ENCODE measurements at regions not wholly inside any gene's neighbourhood (a gene's known extent, or its start where the extent isn't known, plus 50 kb on each side); places are given as distances from the start of the nearest gene placed in this dataset.

GRCh38 chr10:118838364-118838763, 83.6 kb upstream of the CACUL1 start:
- Histone ChIP-seq H2BK12ac (ENCODE audit: low read depth, low read length) (no peak overlapping the region), H4K8ac (ENCODE audit: extremely low read depth, insufficient read depth, low read length) (no peak overlapping the region), H3K27ac (ENCODE audit: low read depth, low read length) (no peak overlapping the region), H3K4ac (replicated peaks; ENCODE audit: insufficient read length, low read depth, low read length) (no peak overlapping the region), H3K56ac (replicated peaks; ENCODE audit: insufficient read length, low read depth, low read length) (no peak overlapping the region), H3K9ac (replicated peaks in 1 of 4; ENCODE audit: extremely low read depth in 1 of 4, low read depth in 3 of 4, low read length in 3 of 4) (no peak overlapping the region), H3K4me3 (ENCODE audit: extremely low read depth in 1 of 4, insufficient read depth in 2 of 4, low read depth in 3 of 4, low read length in 4 of 4) (no peak overlapping the region), H2BK120ac (replicated peaks; ENCODE audit: low read depth, low read length) (no peak overlapping the region), H3K23ac (ENCODE audit: insufficient read length) (no peak overlapping the region), H3K4me2 (ENCODE audit: insufficient read depth in 1 of 2, low read depth in 2 of 2, low read length in 2 of 2) (no peak overlapping the region), H4K91ac (replicated peaks; ENCODE audit: insufficient read length, low read length) (no peak overlapping the region), H3K9me3 (ENCODE audit: insufficient read depth in 2 of 2, low read depth in 1 of 2, low read length in 1 of 2) (no peaks in the 10 kb centered on the region), H3K18ac (ENCODE audit: extremely low read depth, low read length) (no peak overlapping the region), H3K79me2 (ENCODE audit: control insufficient read depth in 1 of 2, insufficient read depth in 2 of 2, low read length in 2 of 2) (no peaks in the 10 kb centered on the region), H3K4me1 (replicated peaks in 1 of 4; ENCODE audit: control insufficient read depth in 3 of 4, insufficient read depth in 4 of 4, low read length in 3 of 4) (no peaks in the 10 kb centered on the region), H2BK15ac (ENCODE audit: low read length) (no peak overlapping the region), H2AK5ac (ENCODE audit: low read depth, low read length) (no peak overlapping the region), H3K14ac (ENCODE audit: insufficient read length) (no peak overlapping the region), H3K36me3 (ENCODE audit: control insufficient read depth in 2 of 4, insufficient read depth in 4 of 4, low read length in 3 of 4) (no peaks in the 10 kb centered on the region), H3K79me1 (ENCODE audit: low read depth, low read length) (no peaks in the 10 kb centered on the region), H4K5ac (ENCODE audit: insufficient read length, low read depth, low read length) (no peak overlapping the region), H2AFZ (ENCODE audit: low read length) (no peak overlapping the region), H3K23me2 (ENCODE audit: low read depth, low read length) (no peaks in the 10 kb centered on the region), H2BK5ac (ENCODE audit: low read depth, low read length) (no peak overlapping the region), H2BK20ac (ENCODE audit: low read length) (no peak overlapping the region), H3K27me3 (replicated peaks in 1 of 4; ENCODE audit: control insufficient read depth in 3 of 4, extremely low read depth in 1 of 4, insufficient read depth in 3 of 4, low read length in 3 of 4) (no peaks in the 10 kb centered on the region; a peak in 1 of 7 replicates), H4K20me1 (replicated peaks in 1 of 2; ENCODE audit: control insufficient read depth in 1 of 2, insufficient read depth in 2 of 2, low read length in 2 of 2) (no peaks in the 10 kb centered on the region)
- WGBS, 2 experiments (ENCODE audit: extremely low coverage in 1 of 2, insufficient coverage in 1 of 2, insufficient read length in 1 of 2, insufficient replicate concordance in 2 of 2, low coverage in 1 of 2, low lambda C conversion rate in 2 of 2, missing lambda C conversion rate in 1 of 2): 85% methylated on average over 4 of the region's 4 CpGs; no CpG with 5 or more reads in 1 of the 2 experiments
- no peak for TF ChIP-seq KDM5A (IDR thresholded peaks at IDR 0.05; ENCODE audit: low read length)
- TF ChIP-seq CEBPB (IDR thresholded peaks at IDR 0.05; ENCODE audit: low read depth, low read length): no peak
- no peak for TF ChIP-seq KDM1A (IDR thresholded peaks at IDR 0.05; ENCODE audit: borderline replicate concordance, low read length)
- no peak for TF ChIP-seq ZNF274 (IDR thresholded peaks at IDR 0.05; ENCODE audit: borderline replicate concordance, extremely low read depth, low read length)
- TF ChIP-seq PHF8 (conservative IDR thresholded peaks at IDR 0.05; ENCODE audit: low read depth, low read length): no peak
- no peak for TF ChIP-seq E2F6 (IDR thresholded peaks at IDR 0.05)
- TF ChIP-seq SAP30 (IDR thresholded peaks at IDR 0.05; ENCODE audit: insufficient read depth, insufficient replicate concordance, low read length): no peak
- TF ChIP-seq RXRA (IDR thresholded peaks at IDR 0.05; ENCODE audit: insufficient read depth, low read depth, low read length): no peak
- no peak for TF ChIP-seq TAF1 (IDR thresholded peaks at IDR 0.05; ENCODE audit: low read depth, low read length)
- no peak for TF ChIP-seq CTBP2 (IDR thresholded peaks at IDR 0.05; ENCODE audit: borderline replicate concordance, insufficient read depth, insufficient read length, low read length)
- no peak for TF ChIP-seq TCF12 (IDR thresholded peaks at IDR 0.05; ENCODE audit: low read depth, low read length)
- TF ChIP-seq TBP (IDR thresholded peaks at IDR 0.05; ENCODE audit: low read depth, low read length): no peak
- TF ChIP-seq MAX (IDR thresholded peaks at IDR 0.05): no peak
- ChIA-PET POLR2A (ENCODE audit: partially characterized antibody) (interaction anchor here (0.7 kb wide), 1 partner anchor 78 kb away, joined by 3 read pairs; no protein-coding TSS in a partner anchor), CTCF (ENCODE audit: partially characterized antibody) (interaction anchor here (0.8 to 1.4 kb wide), 4 partner anchors 11 to 271 kb away, joined by 3 to 5 read pairs (median 4); no protein-coding TSS in a partner anchor)
- no peak for FAIRE-seq
- no peak for DNase-seq (ENCODE audit: low read depth in 1 of 2, low spot score in 2 of 2)

Measured in H1 (cell line).